TTC549 (cell line): ENCODE measurements at regions not wholly inside any gene's neighbourhood (a gene's known extent, or its start where the extent isn't known, plus 50 kb on each side); places are given as distances from the start of the nearest gene placed in this dataset.
"Not testable (repeated sequence)": the region's sequence is repeated elsewhere in the genome, so short reads cannot be mapped to it uniquely, and the experiment has no call there.

Experiments
- FAIRE-seq: peaks from 2 replicates; lab custom pipeline; 2012; peaks lifted over from hg19 to GRCh38; lab: Jason Lieb, UNC

DNA sequence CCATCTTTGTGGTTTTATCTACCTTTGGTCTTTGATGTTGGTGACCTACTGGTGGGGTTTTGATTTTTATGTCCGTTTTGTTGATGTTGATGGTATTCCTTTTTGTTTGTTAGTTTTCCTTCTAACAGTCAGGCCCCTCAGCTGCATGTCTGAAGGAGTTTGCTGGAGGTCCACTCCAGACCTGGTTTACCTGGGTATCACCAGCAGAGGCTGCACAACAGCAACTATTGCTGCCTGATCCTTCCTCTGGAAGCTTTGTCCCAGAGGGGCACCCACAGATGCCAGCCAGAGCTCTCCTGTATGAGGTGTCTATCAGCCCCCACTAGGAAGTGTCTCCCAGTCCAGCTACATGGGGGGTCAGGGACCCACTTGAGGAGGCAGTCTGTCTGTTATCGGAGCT is 199.3 kb upstream of the WDFY3 start:
- FAIRE-seq: no peak

- FAIRE-seq: no peak
Observed at GRCh38 chr4:85166318-85166717, 199.8 kb upstream of the WDFY3 start.

DNA sequence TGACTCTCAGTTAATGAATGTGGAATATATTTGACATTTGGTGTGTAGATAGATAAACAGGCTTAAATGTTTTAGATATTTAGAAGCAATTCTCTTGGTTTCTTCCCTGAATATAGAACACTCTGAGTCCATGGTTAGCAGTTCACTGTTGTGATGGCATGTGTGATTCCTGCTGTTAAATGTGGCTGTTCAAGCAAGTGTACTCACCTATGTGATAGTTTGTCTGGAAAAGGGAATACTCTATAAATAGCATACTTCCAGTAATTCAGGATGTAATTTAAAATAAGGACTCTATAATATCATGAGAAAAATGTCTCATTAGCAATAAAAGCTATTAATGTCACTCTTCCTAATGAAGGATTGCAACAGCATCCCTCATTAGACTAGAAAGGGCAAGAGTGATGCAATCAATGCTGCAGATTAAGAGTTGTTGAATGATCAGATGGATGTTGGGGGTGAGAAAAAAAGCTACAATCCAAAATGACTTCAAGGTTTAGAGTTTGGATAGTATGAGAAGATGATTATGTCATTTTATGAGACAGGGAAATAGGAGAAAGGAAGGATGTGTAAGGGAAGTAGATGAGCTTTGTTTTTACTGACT is 201.8 kb upstream of the WDFY3 start:
- FAIRE-seq: no peak

GRCh38 chr4:85170241-85170640 is 203.8 kb upstream of the WDFY3 start:
- FAIRE-seq: no peak

- no peak for FAIRE-seq
Observed at GRCh38 chr4:85175190-85175589, 208.7 kb upstream of the WDFY3 start.

DNA sequence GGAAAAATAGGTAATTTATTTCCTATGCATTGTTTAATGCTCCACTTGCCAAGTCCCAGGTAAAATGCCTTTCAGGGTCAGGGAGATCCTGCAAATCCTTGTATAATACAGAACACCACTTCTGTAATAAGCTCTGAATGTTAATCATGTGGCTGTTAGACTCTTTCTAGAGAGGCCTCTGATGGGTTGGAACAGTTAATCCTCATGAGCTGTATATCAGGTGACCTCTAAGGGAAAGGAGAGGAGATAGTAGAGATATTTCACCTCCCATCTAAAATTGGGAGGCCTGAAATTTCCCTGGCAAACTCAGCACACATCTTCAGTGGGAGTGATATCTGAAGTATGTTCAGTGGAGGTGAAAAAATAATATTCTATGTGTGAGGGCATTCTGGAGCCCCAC is 210.6 kb upstream of the WDFY3 start:
- FAIRE-seq: no peak

GRCh38 chr4:85177679-85178078 is 211.2 kb upstream of the WDFY3 start:
- FAIRE-seq: no peak

GRCh38 chr4:85180533-85180932 is 214.0 kb upstream of the WDFY3 start:
- FAIRE-seq: no peak

GRCh38 chr4:85187106-85187505 is 220.6 kb upstream of the WDFY3 start:
- FAIRE-seq: no peak

DNA sequence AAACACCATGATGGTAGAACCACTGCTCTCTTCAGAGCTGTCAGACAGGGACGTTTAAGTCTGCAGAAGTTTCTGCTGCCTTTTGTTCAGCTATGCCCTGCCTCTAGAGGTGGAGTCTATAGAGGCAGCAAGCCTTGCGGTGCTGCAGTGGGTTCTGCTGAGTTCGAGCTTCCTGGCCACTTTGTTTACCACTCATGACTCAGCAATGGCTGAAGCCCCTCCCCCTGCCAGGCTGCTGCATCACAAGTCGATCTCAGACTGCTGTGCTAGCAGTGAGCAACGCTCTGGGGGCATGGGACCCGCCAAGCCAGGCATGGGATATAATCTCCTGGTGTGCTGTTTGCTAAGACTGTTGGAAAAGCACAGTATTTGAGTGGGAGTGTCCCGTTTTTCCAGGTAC is 229.5 kb upstream of the WDFY3 start:
- FAIRE-seq: not testable (repeated sequence)

GRCh38 chr4:85200106-85200505 is 233.6 kb upstream of the WDFY3 start:
- FAIRE-seq: no peak

- no peak for FAIRE-seq
Observed at GRCh38 chr4:85209161-85209560, 242.7 kb upstream of the WDFY3 start.

- no peak for FAIRE-seq
Observed at GRCh38 chr4:85210353-85210752, 243.9 kb upstream of the WDFY3 start.

- not testable (repeated sequence) for FAIRE-seq
Observed at GRCh38 chr4:85216571-85216970, 250.1 kb upstream of the WDFY3 start.

DNA sequence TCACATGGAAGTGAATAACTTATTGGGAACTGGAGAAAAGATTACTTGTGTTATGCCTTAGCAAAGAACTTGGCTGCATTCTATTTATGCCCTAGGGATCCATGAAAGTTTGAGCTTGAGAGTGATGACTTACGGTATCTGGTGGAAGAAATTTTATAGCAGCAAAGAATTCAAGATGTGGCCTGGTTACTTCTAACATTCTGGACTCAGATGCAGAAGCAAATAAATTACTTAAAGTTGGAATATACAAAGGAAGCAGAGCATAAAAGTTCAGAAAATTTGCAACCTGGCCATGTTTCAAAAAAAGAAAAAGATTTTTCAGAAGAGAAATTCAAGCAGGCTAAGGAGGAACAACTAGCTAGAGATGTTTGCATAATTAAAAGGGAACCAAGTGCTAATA is 252.3 kb upstream of the WDFY3 start:
- FAIRE-seq: no peak

DNA sequence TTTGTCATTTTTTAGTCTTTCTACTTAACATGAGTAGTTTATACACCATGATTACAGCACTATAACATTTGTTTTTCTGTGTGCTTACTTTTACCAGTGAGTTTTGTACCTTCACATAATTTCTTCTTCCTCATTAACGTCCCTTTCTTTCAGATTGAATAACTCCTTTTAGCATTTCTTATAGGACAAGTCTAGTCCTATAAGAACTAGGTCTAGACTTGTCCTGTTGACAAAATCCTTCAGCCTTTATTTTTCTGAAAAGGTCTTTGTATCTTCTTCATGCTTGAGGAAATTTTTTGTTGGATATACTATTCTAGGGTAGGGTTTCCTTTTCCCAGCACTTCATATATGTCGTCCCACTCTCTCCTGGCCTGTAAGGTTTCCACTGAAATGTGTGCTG is 253.3 kb upstream of the ARHGAP24 start:
- no peak for FAIRE-seq

DNA sequence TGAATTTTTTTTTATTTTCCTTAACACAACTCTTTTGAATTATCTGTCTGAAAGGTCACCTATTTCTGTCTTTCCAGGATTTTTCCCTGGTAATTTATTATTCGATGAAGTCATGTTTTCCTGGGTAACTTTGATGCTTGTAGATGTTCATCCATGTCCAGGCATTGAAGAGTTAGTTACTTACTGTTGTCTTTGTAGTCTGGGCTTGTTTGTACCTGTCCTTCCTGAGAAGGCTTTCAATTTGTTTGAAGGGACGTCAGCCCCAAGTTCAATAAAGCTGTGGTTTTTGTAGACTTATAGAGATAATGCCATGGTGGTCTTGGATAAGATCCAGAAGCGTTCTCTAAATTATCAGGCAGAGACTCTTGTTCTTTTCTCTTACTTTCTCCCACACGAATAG is 252.4 kb upstream of the ARHGAP24 start:
- FAIRE-seq: no peak

GRCh38 chr4:85228264-85228663 is 246.7 kb upstream of the ARHGAP24 start:
- FAIRE-seq: no peak

- no peak for FAIRE-seq
Observed at GRCh38 chr4:85233516-85233915, 241.4 kb upstream of the ARHGAP24 start.

DNA sequence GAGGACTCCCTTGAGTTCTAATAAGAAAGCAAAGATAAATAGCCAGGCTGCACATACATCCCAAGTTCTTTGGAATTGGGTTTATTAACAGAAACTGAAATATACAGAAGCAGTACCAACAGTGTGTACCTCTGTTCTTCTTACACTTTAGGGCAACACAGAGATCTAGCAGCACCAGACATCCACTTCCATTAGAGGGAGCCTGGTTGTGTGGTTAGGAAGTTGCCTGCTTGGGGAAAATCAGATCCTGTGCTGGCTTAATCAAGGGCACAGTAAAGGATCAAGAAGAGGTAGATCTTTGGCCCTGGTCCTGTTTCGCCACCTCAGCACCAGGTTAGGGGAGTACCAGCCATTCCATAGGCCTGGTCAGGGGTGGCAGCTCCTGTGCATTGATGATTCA is 231.1 kb upstream of the ARHGAP24 start:
- no peak for FAIRE-seq

DNA sequence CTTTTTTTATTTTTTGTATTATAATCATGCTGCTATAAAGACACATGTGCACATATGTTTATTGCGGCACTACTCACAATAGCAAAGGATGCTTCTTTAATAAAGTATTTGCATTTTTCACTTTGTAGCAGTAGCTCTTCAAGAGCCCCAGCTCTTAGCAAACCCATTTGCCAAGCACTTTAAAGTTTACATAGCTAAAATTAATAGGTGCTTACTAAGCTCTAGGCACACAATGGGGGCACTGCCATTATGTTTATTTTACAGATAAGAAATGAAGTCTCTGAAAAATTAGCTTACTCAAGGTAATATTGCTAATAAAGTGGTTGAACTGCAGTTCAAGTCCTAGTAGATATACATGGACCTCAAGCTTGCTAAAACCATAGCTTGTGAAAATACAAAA is 230.3 kb upstream of the ARHGAP24 start:
- no peak for FAIRE-seq

- no peak for FAIRE-seq
Observed at GRCh38 chr4:85246055-85246454, 228.9 kb upstream of the ARHGAP24 start.

- no peak for FAIRE-seq
Observed at GRCh38 chr4:85250852-85251251, 224.1 kb upstream of the ARHGAP24 start.

DNA sequence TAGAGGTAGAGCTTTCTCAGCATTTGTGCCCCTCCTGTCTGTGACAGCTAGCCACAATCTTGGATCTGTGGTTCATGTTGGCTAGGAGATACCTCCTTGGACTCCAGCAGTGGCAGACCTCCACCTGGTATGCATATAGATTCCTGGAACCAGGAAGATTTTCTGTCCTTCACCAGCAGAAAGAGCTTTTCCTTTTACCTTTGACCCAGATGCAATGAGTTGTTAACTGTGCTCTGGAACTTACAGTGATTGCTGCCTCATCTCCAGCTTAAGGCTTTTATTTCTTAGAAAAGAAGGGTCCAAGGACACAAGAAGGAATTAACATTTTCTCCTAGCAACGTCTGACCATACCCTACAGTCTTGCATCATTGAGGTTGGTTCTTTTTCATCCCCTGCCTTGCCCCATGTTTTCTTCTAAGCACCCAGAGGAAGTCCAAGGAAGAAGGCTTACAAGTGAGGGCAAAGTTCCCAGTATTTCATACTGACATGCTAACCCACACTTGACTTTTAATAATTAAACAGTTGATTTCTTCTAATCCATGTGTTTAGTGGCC is 217.1 kb upstream of the ARHGAP24 start:
- FAIRE-seq: no peak

DNA sequence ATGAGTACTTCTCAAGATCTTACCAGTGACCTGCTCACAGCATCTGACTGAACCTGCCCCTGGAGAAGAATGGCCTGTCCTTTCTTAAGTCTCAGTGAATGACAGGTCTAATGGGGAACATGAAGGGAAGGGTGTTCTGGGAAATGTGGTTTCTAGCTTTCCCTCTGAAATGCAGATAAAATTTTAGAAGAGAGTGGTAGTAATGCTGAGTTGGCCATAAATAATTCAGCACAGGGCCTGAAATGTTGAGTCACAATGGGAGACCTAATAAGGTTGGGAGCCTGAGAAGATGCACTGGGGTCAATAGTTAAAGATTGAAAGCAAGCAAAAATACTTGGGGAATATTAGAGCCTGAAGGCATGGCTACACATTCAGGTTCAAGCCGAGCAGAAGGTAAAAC is 214.9 kb upstream of the ARHGAP24 start:
- FAIRE-seq: no peak
